Spinal cord (tissue), 9 donors: ENCODE measurements at regions not wholly inside any gene's neighbourhood (a gene's known extent, or its start where the extent isn't known, plus 50 kb on each side); places are given as distances from the start of the nearest gene placed in this dataset.
"Not testable (repeated sequence)": the region's sequence is repeated elsewhere in the genome, so short reads cannot be mapped to it uniquely, and the experiment has no call there.

Experiments used
- DNase-seq, 6 donors: peaks; one replicate each; pipeline versions ENCODE4 v3.0.0 to v3.0.0-alpha.2; 2013 to 2015; ENCODE audit warnings: low spot score in 6 of 6, low read depth in 4 of 6
- H3K27ac ChIP-seq: one replicate; pipeline ENCODE4 v1.5.1; 2013; ENCODE audit warnings: low read depth, low read length, control low read depth
- H3K27me3 ChIP-seq: one replicate; pipeline ENCODE4 v1.6.1; 2013; ENCODE audit warnings: low read length; ENCODE audit not compliant: control insufficient read depth, insufficient read depth
- H3K36me3 ChIP-seq: one replicate; pipeline ENCODE4 v1.6.1; 2013; ENCODE audit warnings: low read length; ENCODE audit not compliant: control insufficient read depth, insufficient read depth
- H3K4me1 ChIP-seq: one replicate; pipeline ENCODE4 v1.6.1; 2013; ENCODE audit warnings: low read length; ENCODE audit not compliant: control insufficient read depth, insufficient read depth
- H3K4me3 ChIP-seq: one replicate; pipeline ENCODE4 v1.5.1; 2013; ENCODE audit warnings: low read depth, low read length, control low read depth
- H3K9me3 ChIP-seq: one replicate; pipeline ENCODE4 v1.6.1; 2013; ENCODE audit warnings: low read length; ENCODE audit not compliant: control insufficient read depth, insufficient read depth
- WGBS: methylation state at CpG from one replicate; pipeline ENCODE4 v1.1.5; 2013; ENCODE audit warnings: missing lambda C conversion rate; ENCODE audit not compliant: insufficient coverage; 5-methylcytosine and 5-hydroxymethylcytosine counted together
- donor health status: healthy.

DNA sequence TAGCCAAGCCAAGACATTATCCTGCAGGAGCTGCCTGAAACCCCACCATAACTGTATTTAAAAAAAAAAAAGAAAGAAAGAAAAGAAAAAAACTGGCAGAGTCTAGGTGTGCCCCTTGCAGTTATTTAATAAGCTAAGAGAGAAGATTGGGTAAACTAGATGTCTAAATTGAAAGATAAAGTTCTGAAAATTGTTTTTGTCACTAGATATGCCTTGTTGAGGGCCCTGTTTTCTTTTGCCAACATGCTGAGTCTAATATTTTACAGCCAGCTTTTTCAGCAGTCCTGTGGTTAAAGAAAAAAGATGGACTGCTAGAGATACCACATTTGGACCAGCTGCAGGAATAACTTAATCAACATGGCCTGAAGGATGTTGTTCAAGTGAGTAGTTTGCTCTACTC lies 116.3 kb upstream of the TCF21 start:
- H3K27me3 ChIP-seq, result no peaks in the 10 kb centered on the region
- H3K4me1 ChIP-seq, result no peaks in the 10 kb centered on the region
- no peak overlapping the region for H3K27ac ChIP-seq
- H3K36me3 ChIP-seq, result no peaks in the 10 kb centered on the region
- no peaks in the 10 kb centered on the region for H3K9me3 ChIP-seq
- no peak overlapping the region for H3K4me3 ChIP-seq
- no peak for DNase-seq

DNA sequence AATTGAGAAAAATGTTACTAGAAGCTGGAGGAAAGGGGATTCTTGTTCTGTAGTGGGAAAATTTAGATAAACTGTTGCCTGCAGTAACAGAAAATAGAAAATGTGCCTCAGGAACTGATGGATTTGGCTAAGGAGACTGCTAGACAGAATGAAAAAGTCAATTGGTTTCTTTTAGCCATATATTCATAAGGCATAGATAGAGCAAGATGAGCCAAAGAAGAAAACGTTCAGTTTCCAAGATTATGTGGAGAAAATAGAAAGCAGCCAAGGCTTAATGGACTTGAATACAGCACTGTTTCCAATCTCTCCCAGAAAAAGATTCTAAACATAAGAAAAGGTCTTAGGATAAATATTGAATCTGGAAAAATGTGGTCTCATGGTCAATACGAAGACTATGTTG lies 115.1 kb upstream of the TCF21 start:
- Histone ChIP-seq H3K27ac (no peak overlapping the region), H3K27me3 (no peaks in the 10 kb centered on the region), H3K4me1 (no peaks in the 10 kb centered on the region), H3K9me3 (no peaks in the 10 kb centered on the region), H3K4me3 (no peak overlapping the region), H3K36me3 (no peaks in the 10 kb centered on the region)
- no CpG with 5 or more reads among the region's 2 CpGs for WGBS
- peak in 1 of 6 donors; percentile 24 for DNase-seq

DNA sequence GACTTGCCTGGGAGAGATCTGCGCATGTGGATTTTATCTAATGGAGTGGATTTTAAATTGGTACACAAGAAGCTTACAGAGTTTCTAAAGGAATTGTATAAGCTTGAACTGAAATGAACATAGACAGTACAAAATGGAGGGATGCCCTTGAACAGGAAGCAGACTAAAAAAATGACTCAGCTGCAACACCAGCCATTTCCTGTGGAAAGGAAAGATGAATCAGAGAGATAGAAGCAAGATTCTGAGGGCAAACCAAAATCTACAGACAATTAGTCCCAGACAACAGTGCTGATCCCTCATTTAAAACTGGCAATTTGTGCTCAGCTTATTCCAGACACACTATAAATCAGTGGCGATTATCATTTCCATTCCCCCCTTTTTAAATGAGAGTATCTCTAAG lies 114.6 kb upstream of the TCF21 start:
- H3K9me3 ChIP-seq, result no peaks in the 10 kb centered on the region
- H3K4me3 ChIP-seq, result no peak overlapping the region
- H3K36me3 ChIP-seq, result no peaks in the 10 kb centered on the region
- no peaks in the 10 kb centered on the region for H3K27me3 ChIP-seq
- no peak for DNase-seq
- H3K4me1 ChIP-seq, result no peaks in the 10 kb centered on the region
- no peak overlapping the region for H3K27ac ChIP-seq
- WGBS, result 100% methylated on average over 1 of the region's 2 CpGs

DNA sequence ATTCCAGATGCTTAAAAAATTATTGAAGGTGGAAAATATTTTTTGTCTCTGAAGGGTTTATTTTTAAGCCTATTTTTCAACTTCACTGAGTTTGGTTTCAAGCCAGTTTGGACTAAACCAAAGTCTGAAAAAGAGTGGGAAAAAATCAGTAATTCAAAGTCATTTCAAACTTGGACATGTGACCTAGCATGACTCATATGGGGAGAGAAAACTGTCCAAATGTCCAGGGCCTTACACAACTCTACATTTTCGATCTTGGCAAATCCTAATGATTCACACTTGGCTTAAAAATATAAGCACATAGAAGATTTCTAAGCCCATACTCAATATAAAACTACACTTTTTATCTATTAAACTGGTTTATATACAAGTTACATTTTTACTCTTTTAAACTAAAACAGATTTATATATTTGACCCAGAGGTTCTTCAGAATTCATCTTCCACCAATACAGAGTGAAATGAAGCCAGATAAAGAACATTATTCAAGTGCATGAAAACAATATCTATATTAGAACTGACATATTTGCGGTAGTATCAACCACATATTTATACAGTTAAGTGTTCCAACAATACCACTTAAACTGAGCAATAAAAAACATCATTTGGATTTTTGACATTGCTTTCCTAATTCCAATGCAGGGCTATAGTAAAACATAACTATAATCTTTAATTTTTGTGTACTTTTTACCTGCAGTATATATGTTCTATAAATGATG lies 110.3 kb upstream of the TCF21 start:
- Histone ChIP-seq H3K27me3 (no peaks in the 10 kb centered on the region), H3K4me1 (no peaks in the 10 kb centered on the region), H3K4me3 (no peak overlapping the region), H3K27ac (no peak overlapping the region), H3K36me3 (no peaks in the 10 kb centered on the region), H3K9me3 (no peaks in the 10 kb centered on the region)
- DNase-seq, result no peak
- no CpG with 5 or more reads among the region's 2 CpGs for WGBS

DNA sequence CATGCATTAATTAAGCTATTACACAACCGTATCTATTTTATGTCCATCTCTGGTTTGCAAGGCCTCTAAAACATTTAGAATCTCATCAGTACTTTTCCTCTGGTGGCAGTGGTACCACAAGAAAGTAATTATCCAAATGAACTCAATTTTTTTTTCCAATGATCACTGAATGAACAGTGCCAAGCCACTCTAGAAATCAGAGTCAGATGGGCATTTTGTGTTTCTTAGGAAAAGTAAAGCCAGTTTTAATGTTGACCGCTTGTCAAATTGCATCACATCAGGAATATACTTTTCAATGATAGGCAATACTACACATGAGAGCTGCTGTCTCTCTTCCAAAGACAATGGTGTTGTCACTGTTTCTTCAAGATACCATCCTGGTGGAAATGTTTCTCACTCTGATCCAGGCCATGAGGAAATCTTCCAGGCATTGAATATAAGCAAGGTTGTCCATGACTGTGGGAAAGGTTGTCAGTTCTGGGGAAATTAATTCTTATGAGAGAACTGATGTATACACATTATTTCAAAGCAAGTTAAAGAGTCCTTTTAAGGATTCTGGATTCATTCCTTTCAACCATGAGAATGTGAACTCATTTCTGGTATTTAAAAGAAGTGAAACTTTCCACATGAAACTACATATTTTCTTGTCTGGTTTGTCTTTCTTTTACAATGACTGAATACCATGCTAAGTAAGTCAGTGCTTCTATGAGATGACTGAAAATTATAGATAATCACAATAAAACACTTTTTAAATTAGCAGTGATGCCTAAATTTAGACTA lies 108.8 kb upstream of the TCF21 start:
- no peak for DNase-seq
- WGBS, result 82% methylated on average over 1 of the region's 2 CpGs
- no peaks in the 10 kb centered on the region for H3K27me3 ChIP-seq
- H3K4me1 ChIP-seq, result no peaks in the 10 kb centered on the region
- no peaks in the 10 kb centered on the region for H3K9me3 ChIP-seq
- no peak overlapping the region for H3K4me3 ChIP-seq
- H3K27ac ChIP-seq, result no peak overlapping the region
- no peaks in the 10 kb centered on the region for H3K36me3 ChIP-seq

DNA sequence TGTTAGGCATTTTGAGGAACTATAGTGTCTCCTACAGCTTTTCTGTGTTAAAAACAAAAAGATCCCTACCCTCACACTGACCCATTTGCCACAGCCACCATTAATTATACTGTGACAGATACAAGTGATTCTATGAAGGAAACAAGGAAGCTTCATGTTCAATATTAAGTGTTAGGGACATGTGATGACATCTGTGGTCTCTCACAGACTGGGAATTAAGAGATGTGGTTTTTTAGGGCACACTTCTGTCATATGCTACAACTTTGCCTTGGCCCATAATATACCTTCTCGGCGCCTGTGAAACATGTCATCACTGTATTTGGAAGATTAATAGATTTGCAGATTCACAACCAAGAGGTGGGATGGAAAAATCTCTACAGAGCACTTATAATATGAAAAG lies 102.9 kb upstream of the TCF21 start:
- no peak for DNase-seq
- Histone ChIP-seq H3K27me3 (no peaks in the 10 kb centered on the region), H3K36me3 (no peaks in the 10 kb centered on the region), H3K9me3 (no peaks in the 10 kb centered on the region), H3K4me1 (no peaks in the 10 kb centered on the region), H3K4me3 (no peak overlapping the region), H3K27ac (no peak overlapping the region)
- WGBS, result no CpG with 5 or more reads among the region's 2 CpGs

DNA sequence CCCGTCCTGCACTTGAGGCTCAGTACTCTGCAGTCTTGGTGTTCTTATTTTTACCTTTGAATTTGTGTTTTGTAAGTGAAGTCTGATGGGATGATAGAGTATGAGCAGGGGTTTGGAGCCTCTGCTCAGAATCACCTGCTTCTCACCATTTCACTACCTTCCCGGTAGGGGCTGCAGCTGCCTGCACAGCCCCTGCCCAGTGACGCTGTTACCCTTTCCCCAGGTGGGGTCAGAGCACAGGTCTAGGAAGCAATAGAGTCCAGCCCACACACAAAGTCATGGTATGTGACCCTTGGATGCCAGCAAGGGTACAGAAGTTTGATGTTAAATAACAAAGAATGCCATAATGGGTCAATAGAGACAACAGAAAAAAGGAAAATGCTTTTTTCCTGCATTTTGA lies 101.8 kb upstream of the TCF21 start:
- Histone ChIP-seq H3K27ac (no peak overlapping the region), H3K27me3 (no peaks in the 10 kb centered on the region), H3K9me3 (no peaks in the 10 kb centered on the region), H3K4me3 (no peak overlapping the region), H3K4me1 (no peaks in the 10 kb centered on the region), H3K36me3 (no peaks in the 10 kb centered on the region)
- DNase-seq, result no peak
- 73% methylated on average over 2 of the region's 3 CpGs for WGBS

DNA sequence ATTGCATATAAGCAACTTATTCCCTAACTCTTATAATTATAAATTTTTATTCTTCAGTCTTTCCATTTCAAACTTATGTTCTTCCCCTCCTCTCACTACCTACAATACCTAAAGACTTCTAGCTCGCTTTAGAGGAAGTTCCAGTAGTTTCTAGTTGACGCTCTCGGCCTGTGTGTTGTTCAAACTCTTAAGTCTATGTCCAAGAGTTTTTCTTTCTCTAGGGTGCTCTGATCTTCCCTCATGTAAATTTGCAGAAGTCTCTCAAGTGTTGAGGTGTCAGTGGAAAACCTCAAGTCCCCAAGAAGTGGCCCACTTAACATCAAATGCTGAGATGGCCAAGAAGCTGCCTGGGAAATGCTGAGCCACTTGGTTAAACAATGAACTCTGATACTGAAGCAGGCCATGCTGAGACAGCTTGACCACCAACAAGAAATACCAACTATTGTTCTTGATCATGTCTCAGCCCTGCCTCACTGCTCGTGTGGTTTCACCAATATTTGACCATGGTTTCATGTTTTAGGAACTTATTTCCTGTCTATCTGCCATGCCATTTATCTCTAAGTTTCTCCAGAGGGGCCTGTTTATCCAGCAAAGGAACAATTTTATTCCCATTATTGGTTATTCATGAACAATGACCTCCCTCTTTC lies 100.9 kb upstream of the TCF21 start:
- WGBS, result 56% methylated on average over 1 of the region's 4 CpGs

DNA sequence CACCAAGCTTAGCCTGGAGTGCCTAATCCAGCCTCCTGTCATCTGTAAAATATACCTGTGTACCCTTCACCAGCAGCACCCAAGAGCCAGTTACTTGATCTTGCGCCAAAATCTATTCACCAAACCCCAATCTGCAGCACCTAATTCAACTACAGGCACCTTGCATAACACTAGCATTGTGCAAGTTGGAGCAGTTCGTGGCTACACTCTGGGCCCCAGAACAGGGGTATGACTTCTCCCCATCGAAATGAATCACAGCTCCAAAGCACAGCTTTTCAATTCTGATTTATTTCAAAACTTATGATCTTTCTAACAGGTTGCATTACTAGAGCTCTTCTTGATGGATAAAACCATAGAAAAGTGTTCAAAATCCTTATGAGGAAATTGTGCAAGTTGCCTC lies 100.4 kb upstream of the TCF21 start:
- Histone ChIP-seq H3K4me3 (no peak overlapping the region), H3K36me3 (no peaks in the 10 kb centered on the region), H3K27ac (no peak overlapping the region), H3K27me3 (no peaks in the 10 kb centered on the region), H3K4me1 (no peaks in the 10 kb centered on the region), H3K9me3 (no peaks in the 10 kb centered on the region)
- WGBS, result 75% methylated on average over 3 of the region's 3 CpGs
- no peak for DNase-seq

More for the DNA sequence above, 100.9 kb upstream of the TCF21 start:
- H3K4me3 ChIP-seq, result no peak overlapping the region
- H3K36me3 ChIP-seq, result no peaks in the 10 kb centered on the region
- H3K27me3 ChIP-seq, result no peaks in the 10 kb centered on the region
- no peaks in the 10 kb centered on the region for H3K4me1 ChIP-seq
- no peak for DNase-seq
- no peaks in the 10 kb centered on the region for H3K9me3 ChIP-seq
- no peak overlapping the region for H3K27ac ChIP-seq

DNA sequence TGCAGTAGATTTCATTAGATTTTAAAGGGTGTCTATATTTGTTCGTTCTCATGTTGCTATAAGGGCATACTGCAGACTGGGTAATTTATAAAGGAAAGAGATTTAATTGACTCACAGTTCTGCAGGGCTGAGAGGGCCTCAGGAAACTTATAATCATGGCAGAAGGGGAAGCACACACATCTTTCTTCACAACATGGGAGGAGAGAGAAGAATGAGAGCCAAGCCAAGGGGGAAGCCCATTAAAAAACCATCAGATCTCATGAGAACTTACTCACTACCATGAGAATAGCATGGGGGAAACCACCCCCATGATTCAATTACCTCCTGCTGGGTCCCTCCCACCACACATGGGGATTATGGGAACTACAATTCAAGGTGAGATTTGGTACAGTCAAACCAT lies 99.5 kb upstream of the TCF21 start:
- WGBS, result 100% methylated on average over 1 of the region's 1 CpG
- DNase-seq, H3K4me3 ChIP-seq, H3K27me3 ChIP-seq, H3K9me3 ChIP-seq, H3K27ac ChIP-seq, H3K4me1 ChIP-seq, H3K36me3 ChIP-seq: not testable (repeated sequence)
